ENCODE measurements at regions not wholly inside any gene's neighbourhood (a gene's known extent, or its start where the extent isn't known, plus 50 kb on each side); places are given as distances from the start of the nearest gene placed in this dataset.

GRCh38 chr13:79673310-79673992 is 192.5 kb downstream of the NDFIP2 start:
- Mint-ChIP-seq H3K27ac (no peak overlapping the region), H3K4me3 (no peak overlapping the region), H3K4me1 (ENCODE audit: low read depth in 2 of 2) (no peaks in the 10 kb centered on the region), H3K36me3 (ENCODE audit: insufficient read depth) (no peaks in the 10 kb centered on the region), H3K9me3 (no peaks in the 10 kb centered on the region), H3K27me3 (no peaks in the 10 kb centered on the region)
- ATAC-seq (replicated peaks) = no peak
- DNase-seq = no peak

DNA sequence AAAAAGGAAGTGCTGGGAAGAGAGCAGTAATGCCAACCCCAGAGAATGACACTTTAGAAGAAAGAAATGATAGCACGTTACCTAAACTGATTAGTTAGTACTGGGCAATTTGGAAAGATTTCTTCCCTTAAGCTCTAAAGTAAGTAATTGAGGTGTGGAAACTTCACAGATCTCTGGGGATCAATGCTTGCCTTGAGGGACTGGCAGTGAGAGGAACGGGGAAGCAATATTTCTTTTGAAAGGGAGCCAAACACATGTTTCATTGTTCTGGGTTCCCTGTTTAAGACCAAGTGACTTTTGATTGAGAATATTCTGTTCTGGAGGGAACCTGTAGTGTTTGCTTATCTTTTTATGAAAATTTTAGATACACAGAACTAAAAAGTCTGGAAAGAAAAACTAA is 190.5 kb downstream of the NDFIP2 start:
- no peaks in the 10 kb centered on the region for H3K4me1 Mint-ChIP-seq (ENCODE audit: low read depth in 2 of 2)

DNA sequence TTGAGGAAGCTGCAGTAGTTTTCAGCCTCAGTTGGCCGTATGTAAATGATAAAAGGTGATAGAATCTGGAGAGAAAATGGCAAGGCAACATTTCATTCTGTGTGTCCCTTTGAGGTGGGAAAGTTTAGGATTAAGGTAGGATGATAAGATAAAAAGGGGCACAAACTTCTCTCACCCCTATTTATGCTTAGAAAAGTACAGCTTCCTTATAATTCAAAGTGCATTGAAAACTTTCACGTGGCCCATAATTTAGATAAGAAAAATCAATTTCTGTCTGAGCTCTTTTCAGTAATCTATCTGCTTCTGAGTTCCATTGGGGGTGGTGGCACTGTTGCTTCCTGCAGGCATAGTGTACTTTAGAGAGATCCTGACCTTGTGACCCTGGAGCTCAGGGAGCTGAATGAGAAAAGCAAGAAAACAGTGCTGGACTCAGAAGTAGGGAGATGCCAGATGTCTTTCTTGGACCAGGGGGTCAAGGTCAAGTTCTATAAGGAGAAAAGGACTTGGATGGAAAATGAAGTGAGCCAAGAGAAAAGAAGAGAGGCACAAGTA is 187.3 kb downstream of the NDFIP2 start:
- DNase-seq = no peak
- Mint-ChIP-seq H3K36me3 (ENCODE audit: insufficient read depth) (no peaks in the 10 kb centered on the region), H3K4me1 (ENCODE audit: low read depth in 2 of 2) (no peaks in the 10 kb centered on the region), H3K9me3 (peaks cover 0 to 1% of the 10 kb centered on the region in 2 donors), H3K27me3 (peaks cover 0 to 4% of the 10 kb centered on the region in 2 donors), H3K4me3 (no peak overlapping the region), H3K27ac (no peak overlapping the region)
- ATAC-seq (replicated peaks) = no peak

More for the DNA sequence above, 190.5 kb downstream of the NDFIP2 start:
- H3K9me3 Mint-ChIP-seq = no peaks in the 10 kb centered on the region
- H3K27ac Mint-ChIP-seq = no peak overlapping the region
- no peak overlapping the region for H3K4me3 Mint-ChIP-seq
- H3K36me3 Mint-ChIP-seq (ENCODE audit: insufficient read depth) = no peaks in the 10 kb centered on the region
- no peak for ATAC-seq (replicated peaks)
- H3K27me3 Mint-ChIP-seq = peaks cover 0 to 4% of the 10 kb centered on the region in 2 donors
- no peak for DNase-seq

DNA sequence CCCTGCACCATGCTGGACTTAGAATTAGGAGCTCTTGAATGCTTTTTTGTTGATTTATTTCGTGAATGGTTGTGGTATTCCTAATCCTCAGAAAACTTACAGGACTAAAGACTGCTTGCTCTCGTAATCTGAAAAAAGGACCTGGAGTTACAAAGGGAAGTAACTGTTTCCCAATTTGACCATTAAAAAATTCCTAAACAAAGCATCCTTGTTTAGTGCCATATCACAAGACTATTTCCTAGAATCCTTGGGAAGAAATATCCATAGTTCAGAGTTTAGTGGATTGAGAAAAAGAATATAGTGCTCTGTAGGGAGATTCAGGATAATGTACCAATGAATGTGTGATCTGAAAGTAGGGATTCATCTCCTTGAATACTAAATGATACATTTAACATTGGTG is 186.8 kb downstream of the NDFIP2 start:
- Mint-ChIP-seq H3K27ac (no peak overlapping the region), H3K36me3 (ENCODE audit: insufficient read depth) (no peaks in the 10 kb centered on the region), H3K27me3 (peaks cover 0 to 4% of the 10 kb centered on the region in 2 donors), H3K4me3 (no peak overlapping the region), H3K4me1 (ENCODE audit: low read depth in 2 of 2) (no peaks in the 10 kb centered on the region), H3K9me3 (peaks cover 0 to 1% of the 10 kb centered on the region in 2 donors)
- DNase-seq (no peak), ATAC-seq (replicated peaks) (no peak)

- Mint-ChIP-seq H3K27ac (no peak overlapping the region), H3K4me3 (no peak overlapping the region), H3K4me1 (ENCODE audit: low read depth in 2 of 2) (no peaks in the 10 kb centered on the region), H3K9me3 (peaks cover 0 to 1% of the 10 kb centered on the region in 2 donors), H3K27me3 (peaks cover 4 to 7% of the 10 kb centered on the region in 2 donors), H3K36me3 (ENCODE audit: insufficient read depth) (no peaks in the 10 kb centered on the region)
- DNase-seq (no peak), ATAC-seq (replicated peaks) (no peak)
Observed at GRCh38 chr13:79663977-79664636, 183.2 kb downstream of the NDFIP2 start.

GRCh38 chr13:79663435-79663834 is 182.5 kb downstream of the NDFIP2 start:
- H3K27me3 Mint-ChIP-seq = peaks cover 11 to 14% of the 10 kb centered on the region in 2 donors
- no peaks in the 10 kb centered on the region for H3K4me1 Mint-ChIP-seq (ENCODE audit: low read depth in 2 of 2)
- H3K4me3 Mint-ChIP-seq = no peak overlapping the region
- DNase-seq = no peak
- no peaks in the 10 kb centered on the region for H3K36me3 Mint-ChIP-seq (ENCODE audit: insufficient read depth)
- peaks cover 0 to 1% of the 10 kb centered on the region in 2 donors for H3K9me3 Mint-ChIP-seq
- H3K27ac Mint-ChIP-seq = no peak overlapping the region
- ATAC-seq (replicated peaks) = no peak

DNA sequence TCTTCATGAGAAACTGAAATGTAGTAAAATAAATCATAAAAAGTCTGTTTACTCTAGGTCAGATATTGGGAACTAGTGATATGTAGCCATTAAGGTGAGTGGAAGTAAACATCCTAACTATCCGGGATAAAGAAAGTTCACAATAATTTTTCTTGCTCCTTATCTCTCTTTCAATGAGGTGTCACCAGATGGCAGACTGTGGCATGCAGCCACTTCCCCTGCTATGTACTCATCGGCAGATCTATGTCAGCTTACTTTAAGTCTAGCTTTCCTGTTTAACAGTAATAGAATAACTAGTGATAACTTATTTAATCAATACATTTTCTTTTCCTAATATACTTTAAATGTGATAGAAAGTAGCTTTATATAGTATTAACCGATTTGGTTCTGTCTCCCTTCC is 181.9 kb downstream of the NDFIP2 start:
- no peak for ATAC-seq (replicated peaks)
- no peaks in the 10 kb centered on the region for H3K4me1 Mint-ChIP-seq (ENCODE audit: low read depth in 2 of 2)
- H3K36me3 Mint-ChIP-seq (ENCODE audit: insufficient read depth) = no peaks in the 10 kb centered on the region
- no peak overlapping the region for H3K27ac Mint-ChIP-seq
- no peak overlapping the region for H3K4me3 Mint-ChIP-seq
- peaks cover 15 to 16% of the 10 kb centered on the region in 2 donors for H3K27me3 Mint-ChIP-seq
- DNase-seq = no peak
- peaks cover 0 to 1% of the 10 kb centered on the region in 2 donors for H3K9me3 Mint-ChIP-seq

GRCh38 chr13:79660361-79660760 is 179.4 kb downstream of the NDFIP2 start:
- Mint-ChIP-seq H3K9me3 (no peaks in the 10 kb centered on the region), H3K27ac (no peak overlapping the region), H3K4me1 (ENCODE audit: low read depth in 2 of 2) (no peaks in the 10 kb centered on the region), H3K36me3 (ENCODE audit: insufficient read depth) (no peaks in the 10 kb centered on the region), H3K27me3 (peaks cover 16 to 23% of the 10 kb centered on the region in 2 donors), H3K4me3 (no peak overlapping the region)
- ATAC-seq (replicated peaks) = no peak
- DNase-seq = no peak

DNA sequence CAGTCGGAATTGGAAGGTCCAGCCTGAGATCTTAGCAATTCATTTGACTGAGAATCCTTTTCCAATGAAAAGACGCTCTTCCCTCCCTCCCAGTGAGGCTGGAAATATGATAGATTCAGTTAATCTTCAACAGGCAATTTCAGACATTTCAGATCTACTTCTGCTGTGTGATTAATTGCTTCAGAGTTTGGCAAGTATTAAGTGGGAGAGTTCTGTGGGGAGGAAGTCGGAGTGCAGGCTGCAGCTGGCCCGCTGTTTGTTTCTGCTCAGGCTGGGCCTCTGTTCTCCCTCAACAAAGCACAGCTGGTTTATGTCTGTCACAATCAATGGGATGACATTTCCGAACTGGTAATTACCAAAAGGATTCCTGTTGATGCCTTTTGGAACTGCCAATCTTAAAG is 178.2 kb downstream of the NDFIP2 start:
- no peak overlapping the region for H3K27ac Mint-ChIP-seq
- H3K27me3 Mint-ChIP-seq = peaks cover 16 to 23% of the 10 kb centered on the region in 2 donors
- no peak for ATAC-seq (replicated peaks)
- DNase-seq = no peak
- no peaks in the 10 kb centered on the region for H3K4me1 Mint-ChIP-seq (ENCODE audit: low read depth in 2 of 2)
- H3K9me3 Mint-ChIP-seq = no peaks in the 10 kb centered on the region
- H3K36me3 Mint-ChIP-seq (ENCODE audit: insufficient read depth) = no peaks in the 10 kb centered on the region
- no peak overlapping the region for H3K4me3 Mint-ChIP-seq

GRCh38 chr13:79658333-79658975 is 177.5 kb downstream of the NDFIP2 start:
- H3K4me1 Mint-ChIP-seq (ENCODE audit: low read depth in 2 of 2) = no peaks in the 10 kb centered on the region
- ATAC-seq (replicated peaks) = no peak
- peaks cover 16 to 23% of the 10 kb centered on the region in 2 donors for H3K27me3 Mint-ChIP-seq
- no peaks in the 10 kb centered on the region for H3K9me3 Mint-ChIP-seq
- DNase-seq = no peak
- H3K27ac Mint-ChIP-seq = no peak overlapping the region
- no peaks in the 10 kb centered on the region for H3K36me3 Mint-ChIP-seq (ENCODE audit: insufficient read depth)
- no peak overlapping the region for H3K4me3 Mint-ChIP-seq

DNA sequence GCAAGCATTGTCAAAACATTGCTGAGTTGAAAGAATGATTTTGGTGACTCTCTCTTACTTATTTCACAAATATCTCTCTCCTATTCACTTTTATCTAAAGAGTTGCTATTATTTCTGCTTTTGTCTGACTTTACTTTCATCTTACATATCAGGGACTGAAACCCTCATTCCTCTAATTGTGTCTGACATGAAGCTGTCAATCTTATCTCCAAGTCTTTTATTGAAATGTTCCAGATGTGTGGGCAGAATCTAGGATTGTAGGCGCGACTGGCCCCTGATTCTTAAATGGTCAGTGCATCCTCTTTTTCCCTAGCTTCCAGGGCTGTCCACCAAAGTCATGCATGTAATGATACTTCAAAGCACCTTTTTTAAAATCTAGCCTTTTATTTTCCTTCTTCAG is 174.6 kb downstream of the NDFIP2 start:
- H3K4me3 Mint-ChIP-seq = no peak overlapping the region
- H3K27ac Mint-ChIP-seq = no peak overlapping the region
- peaks cover 16 to 23% of the 10 kb centered on the region in 2 donors for H3K27me3 Mint-ChIP-seq
- ATAC-seq (replicated peaks) (no peak), DNase-seq (no peak)
- H3K36me3 Mint-ChIP-seq (ENCODE audit: insufficient read depth) = no peaks in the 10 kb centered on the region
- no peaks in the 10 kb centered on the region for H3K9me3 Mint-ChIP-seq
- H3K4me1 Mint-ChIP-seq (ENCODE audit: low read depth in 2 of 2) = no peaks in the 10 kb centered on the region

DNA sequence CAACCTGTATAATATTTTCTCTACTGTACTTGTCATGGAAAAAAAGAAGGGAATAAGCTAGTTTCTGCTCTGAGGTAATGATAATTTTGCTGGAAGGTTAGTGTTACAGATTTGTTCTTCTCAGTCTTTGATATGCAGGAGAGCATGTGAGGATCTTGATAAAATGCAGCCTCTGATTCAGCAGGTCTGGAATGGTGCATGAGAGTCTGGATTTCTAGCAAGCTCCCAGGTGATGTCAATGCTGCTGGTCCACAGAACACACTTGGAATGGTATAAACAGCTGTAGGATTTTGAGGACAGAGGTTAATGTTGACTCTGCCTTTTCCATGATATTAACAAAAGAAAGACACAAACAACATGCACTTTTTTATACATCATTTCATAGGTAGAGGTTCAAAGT is 173.6 kb downstream of the NDFIP2 start:
- Mint-ChIP-seq H3K36me3 (ENCODE audit: insufficient read depth) (no peaks in the 10 kb centered on the region), H3K27me3 (peaks cover 16 to 23% of the 10 kb centered on the region in 2 donors)
- DNase-seq = no peak

DNA sequence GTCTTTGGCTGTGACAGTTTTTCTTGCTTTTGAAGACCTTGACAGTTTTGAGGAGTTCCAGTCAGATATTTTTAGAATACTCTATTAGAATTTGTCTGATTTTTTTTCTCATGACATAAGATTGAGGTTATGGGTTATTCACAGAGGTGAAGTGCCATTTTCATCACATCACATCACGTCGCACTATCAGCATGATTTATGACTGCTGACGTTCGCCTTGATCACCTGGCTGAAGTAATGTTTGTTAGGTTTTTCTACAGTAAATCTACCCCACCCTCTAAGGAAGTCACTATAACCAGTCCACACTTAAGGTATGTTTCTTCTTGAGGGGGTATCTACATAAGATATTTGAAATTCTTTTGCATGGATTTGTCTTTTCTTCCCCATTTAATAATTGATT is 169.7 kb downstream of the NDFIP2 start:
- H3K27me3 Mint-ChIP-seq = peaks cover 0 to 4% of the 10 kb centered on the region in 2 donors
- no peak for DNase-seq

More for the DNA sequence above, 173.6 kb downstream of the NDFIP2 start:
- Mint-ChIP-seq H3K27ac (no peak overlapping the region), H3K4me3 (no peak overlapping the region), H3K9me3 (no peaks in the 10 kb centered on the region), H3K4me1 (ENCODE audit: low read depth in 2 of 2) (no peaks in the 10 kb centered on the region)
- ATAC-seq (replicated peaks) = no peak

More for the DNA sequence above, 169.7 kb downstream of the NDFIP2 start:
- no peaks in the 10 kb centered on the region for H3K4me1 Mint-ChIP-seq (ENCODE audit: low read depth in 2 of 2)
- no peak overlapping the region for H3K27ac Mint-ChIP-seq
- ATAC-seq (replicated peaks) = no peak
- no peaks in the 10 kb centered on the region for H3K36me3 Mint-ChIP-seq (ENCODE audit: insufficient read depth)
- H3K4me3 Mint-ChIP-seq = no peak overlapping the region
- H3K9me3 Mint-ChIP-seq = no peaks in the 10 kb centered on the region
